ENCODE measurements at regions not wholly inside any gene's neighbourhood (a gene's known extent, or its start where the extent isn't known, plus 50 kb on each side); places are given as distances from the start of the nearest gene placed in this dataset.

- H3K4me3 ChIP-seq (ENCODE audit: low read depth, low read length), result no peak overlapping the region
- H3K27me3 ChIP-seq (ENCODE audit: control insufficient read depth, insufficient read depth, low read length), result peaks cover 28% of the 10 kb centered on the region
- no peak for DNase-seq (ENCODE audit: low read depth, low spot score)
- H3K27ac ChIP-seq (ENCODE audit: low read depth, low read length), result no peak overlapping the region
- no peak for TF ChIP-seq CTCF (IDR thresholded peaks at IDR 0.05; ENCODE audit: low read depth, low read length)
- H3K9me3 ChIP-seq (ENCODE audit: control insufficient read depth, insufficient read depth, low read length), result no peaks in the 10 kb centered on the region
- ChIA-PET CTCF (no interaction called here), POLR2A (no interaction called here)
Measured at GRCh38 chr18:22334567-22334966, 83.1 kb downstream of the CTAGE1 start.

GRCh38 chr18:22332590-22332989, 85.1 kb downstream of the CTAGE1 start:
- no peaks in the 10 kb centered on the region for H3K9me3 ChIP-seq (ENCODE audit: control insufficient read depth, insufficient read depth, low read length)
- TF ChIP-seq CTCF (IDR thresholded peaks at IDR 0.05; ENCODE audit: low read depth, low read length), result no peak
- peaks cover 28% of the 10 kb centered on the region for H3K27me3 ChIP-seq (ENCODE audit: control insufficient read depth, insufficient read depth, low read length)
- H3K4me3 ChIP-seq (ENCODE audit: low read depth, low read length), result no peak overlapping the region
- DNase-seq (ENCODE audit: low read depth, low spot score), result no peak
- POLR2A ChIA-PET, result no interaction called here
- CTCF ChIA-PET, result no interaction called here
- no peak overlapping the region for H3K27ac ChIP-seq (ENCODE audit: low read depth, low read length)

GRCh38 chr18:22330508-22330907, 87.2 kb downstream of the CTAGE1 start:
- Histone ChIP-seq H3K4me3 (ENCODE audit: low read depth, low read length) (no peak overlapping the region), H3K9me3 (ENCODE audit: control insufficient read depth, insufficient read depth, low read length) (no peaks in the 10 kb centered on the region), H3K27me3 (ENCODE audit: control insufficient read depth, insufficient read depth, low read length) (peaks cover 24% of the 10 kb centered on the region), H3K27ac (ENCODE audit: low read depth, low read length) (no peak overlapping the region)
- CTCF ChIA-PET, result interaction anchor here (0.6 to 0.7 kb wide), 2 partner anchors 59 to 1588 kb away, joined by 3 to 4 read pairs; no protein-coding TSS in a partner anchor
- no peak for TF ChIP-seq CTCF (IDR thresholded peaks at IDR 0.05; ENCODE audit: low read depth, low read length)
- no peak for DNase-seq (ENCODE audit: low read depth, low spot score)
- POLR2A ChIA-PET, result no interaction called here

GRCh38 chr18:22325396-22325795, 92.3 kb downstream of the CTAGE1 start:
- no peak for TF ChIP-seq CTCF (IDR thresholded peaks at IDR 0.05; ENCODE audit: low read depth, low read length)
- ChIA-PET POLR2A (no interaction called here), CTCF (no interaction called here)
- no peak for DNase-seq (ENCODE audit: low read depth, low spot score)
- Histone ChIP-seq H3K27ac (ENCODE audit: low read depth, low read length) (no peak overlapping the region), H3K9me3 (ENCODE audit: control insufficient read depth, insufficient read depth, low read length) (no peaks in the 10 kb centered on the region; the same call in 1 of the 2 replicates), H3K4me3 (ENCODE audit: low read depth, low read length) (no peak overlapping the region), H3K27me3 (ENCODE audit: control insufficient read depth, insufficient read depth, low read length) (peaks cover 11% of the 10 kb centered on the region)

- peaks cover 7% of the 10 kb centered on the region for H3K27me3 ChIP-seq (ENCODE audit: control insufficient read depth, insufficient read depth, low read length)
- no peaks in the 10 kb centered on the region; the same call in 1 of the 2 replicates for H3K9me3 ChIP-seq (ENCODE audit: control insufficient read depth, insufficient read depth, low read length)
- no peak overlapping the region for H3K4me3 ChIP-seq (ENCODE audit: low read depth, low read length)
- DNase-seq (ENCODE audit: low read depth, low spot score), result no peak
- TF ChIP-seq CTCF (IDR thresholded peaks at IDR 0.05; ENCODE audit: low read depth, low read length), result peak; percentile 13; the same call in 1 of the 2 replicates
- ChIA-PET POLR2A (no interaction called here), CTCF (no interaction called here)
- no peak overlapping the region for H3K27ac ChIP-seq (ENCODE audit: low read depth, low read length)
Measured at GRCh38 chr18:22324191-22325131, 93.3 kb downstream of the CTAGE1 start.

Measured in AG04450 (cell line).